ENCODE measurements at regions not wholly inside any gene's neighbourhood (a gene's known extent, or its start where the extent isn't known, plus 50 kb on each side); places are given as distances from the start of the nearest gene placed in this dataset.

GRCh38 chr17:71635187-71635586, 485.6 kb upstream of the SOX9 start:
- TF ChIP-seq RAD21 (conservative IDR thresholded peaks at IDR 0.05 in 1 of 2, IDR thresholded peaks at IDR 0.05 in 1 of 2), result no peak
- TF ChIP-seq POLR2A (IDR thresholded peaks at IDR 0.05; ENCODE audit: low read length), result no peak
- no peak for TF ChIP-seq HDAC2 (IDR thresholded peaks at IDR 0.05)
- TF ChIP-seq, protein P1, sequence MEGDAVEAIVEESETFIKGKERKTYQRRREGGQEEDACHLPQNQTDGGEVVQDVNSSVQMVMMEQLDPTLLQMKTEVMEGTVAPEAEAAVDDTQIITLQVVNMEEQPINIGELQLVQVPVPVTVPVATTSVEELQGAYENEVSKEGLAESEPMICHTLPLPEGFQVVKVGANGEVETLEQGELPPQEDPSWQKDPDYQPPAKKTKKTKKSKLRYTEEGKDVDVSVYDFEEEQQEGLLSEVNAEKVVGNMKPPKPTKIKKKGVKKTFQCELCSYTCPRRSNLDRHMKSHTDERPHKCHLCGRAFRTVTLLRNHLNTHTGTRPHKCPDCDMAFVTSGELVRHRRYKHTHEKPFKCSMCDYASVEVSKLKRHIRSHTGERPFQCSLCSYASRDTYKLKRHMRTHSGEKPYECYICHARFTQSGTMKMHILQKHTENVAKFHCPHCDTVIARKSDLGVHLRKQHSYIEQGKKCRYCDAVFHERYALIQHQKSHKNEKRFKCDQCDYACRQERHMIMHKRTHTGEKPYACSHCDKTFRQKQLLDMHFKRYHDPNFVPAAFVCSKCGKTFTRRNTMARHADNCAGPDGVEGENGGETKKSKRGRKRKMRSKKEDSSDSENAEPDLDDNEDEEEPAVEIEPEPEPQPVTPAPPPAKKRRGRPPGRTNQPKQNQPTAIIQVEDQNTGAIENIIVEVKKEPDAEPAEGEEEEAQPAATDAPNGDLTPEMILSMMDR (IDR thresholded peaks at IDR 0.05), result no peak
- TF ChIP-seq NPAS2 (CRISPR knock-in tag; IDR thresholded peaks at IDR 0.05; ENCODE audit: borderline replicate concordance), result no peak
